ENCODE measurements at regions not wholly inside any gene's neighbourhood (a gene's known extent, or its start where the extent isn't known, plus 50 kb on each side); places are given as distances from the start of the nearest gene placed in this dataset.

DNA sequence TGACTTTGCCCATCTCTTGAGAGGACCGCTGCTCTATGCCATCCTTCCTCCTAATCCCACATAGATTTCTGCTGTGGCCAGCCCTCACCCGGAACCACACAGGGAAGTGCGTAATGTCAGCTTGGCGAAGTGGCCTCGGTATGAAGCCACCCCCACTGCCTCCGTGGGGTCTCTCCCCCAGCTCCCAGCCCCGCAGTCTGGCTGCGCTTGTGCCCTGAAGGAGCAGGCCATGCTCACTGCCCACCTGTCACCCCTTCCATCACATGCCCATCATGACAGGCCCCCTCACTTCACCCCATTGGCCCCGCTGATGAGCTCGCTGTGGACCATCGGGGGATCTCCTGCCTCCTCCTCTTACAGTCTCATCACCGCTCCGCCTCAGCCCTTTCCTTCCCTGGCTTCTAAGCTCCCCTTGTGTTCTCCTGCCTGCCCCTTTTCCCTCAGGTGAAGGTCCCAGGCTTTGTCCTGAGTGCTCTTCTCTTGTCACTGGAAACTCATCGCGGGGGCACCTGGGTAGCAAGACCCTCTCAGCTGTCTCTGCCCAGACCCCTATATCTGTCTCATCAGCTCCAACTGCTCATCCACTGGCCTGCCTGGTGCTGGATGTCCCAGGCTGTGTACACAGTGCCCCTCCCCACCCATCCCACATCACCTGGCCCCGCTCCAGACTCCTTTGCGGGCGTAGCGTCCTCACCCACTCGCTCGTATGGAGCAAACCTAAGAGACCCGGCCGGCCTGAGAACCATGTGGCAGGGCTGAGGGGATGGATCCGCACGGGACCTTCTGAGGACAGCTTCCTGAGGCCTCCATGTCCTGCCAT is 81.7 kb downstream of the GLI2 start:
- no peak for DNase-seq (ENCODE audit: low read depth)
- no peak for TF ChIP-seq CTCF (IDR thresholded peaks at IDR 0.05; ENCODE audit: insufficient read depth, low read depth, low read length, missing control alignments)
- no peak overlapping the region for H3K4me3 ChIP-seq (ENCODE audit: low read depth, low read length)

DNA sequence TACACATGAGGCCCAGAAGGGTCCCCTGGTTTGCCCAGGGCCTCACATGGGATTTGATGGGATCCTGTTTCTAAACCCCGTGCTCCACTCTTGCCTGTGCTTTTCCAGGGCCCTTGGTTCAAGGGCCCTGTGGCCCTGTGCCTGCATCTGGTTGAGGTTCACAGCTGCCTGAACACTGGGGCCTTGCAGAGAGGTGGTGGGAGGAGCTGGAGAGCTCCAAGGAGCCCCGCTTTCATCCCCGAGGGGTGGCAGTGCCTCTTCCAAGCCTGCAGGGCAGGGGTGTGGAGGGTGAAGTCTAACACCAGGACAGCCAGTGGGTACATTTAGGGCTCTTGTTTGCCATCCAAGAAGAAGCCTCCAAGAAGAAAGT is 82.3 kb downstream of the GLI2 start:
- no peak for DNase-seq (ENCODE audit: low read depth)
- no peak for TF ChIP-seq CTCF (IDR thresholded peaks at IDR 0.05; ENCODE audit: insufficient read depth, low read depth, low read length, missing control alignments)
- H3K4me3 ChIP-seq (ENCODE audit: low read depth, low read length): no peak overlapping the region

GRCh38 chr2:120818441-120818920 is 82.8 kb downstream of the GLI2 start:
- no peak for DNase-seq (ENCODE audit: low read depth)
- no peak for TF ChIP-seq CTCF (IDR thresholded peaks at IDR 0.05; ENCODE audit: insufficient read depth, low read depth, low read length, missing control alignments)
- H3K4me3 ChIP-seq (ENCODE audit: low read depth, low read length): no peak overlapping the region

- no peak overlapping the region for H3K4me3 ChIP-seq (ENCODE audit: low read depth, low read length)
- no peak for DNase-seq (ENCODE audit: low read depth)
- TF ChIP-seq CTCF (IDR thresholded peaks at IDR 0.05; ENCODE audit: insufficient read depth, low read depth, low read length, missing control alignments): no peak
These were observed 84.1 kb downstream of the GLI2 start for GRCh38 chr2:120819720-120820210.

DNA sequence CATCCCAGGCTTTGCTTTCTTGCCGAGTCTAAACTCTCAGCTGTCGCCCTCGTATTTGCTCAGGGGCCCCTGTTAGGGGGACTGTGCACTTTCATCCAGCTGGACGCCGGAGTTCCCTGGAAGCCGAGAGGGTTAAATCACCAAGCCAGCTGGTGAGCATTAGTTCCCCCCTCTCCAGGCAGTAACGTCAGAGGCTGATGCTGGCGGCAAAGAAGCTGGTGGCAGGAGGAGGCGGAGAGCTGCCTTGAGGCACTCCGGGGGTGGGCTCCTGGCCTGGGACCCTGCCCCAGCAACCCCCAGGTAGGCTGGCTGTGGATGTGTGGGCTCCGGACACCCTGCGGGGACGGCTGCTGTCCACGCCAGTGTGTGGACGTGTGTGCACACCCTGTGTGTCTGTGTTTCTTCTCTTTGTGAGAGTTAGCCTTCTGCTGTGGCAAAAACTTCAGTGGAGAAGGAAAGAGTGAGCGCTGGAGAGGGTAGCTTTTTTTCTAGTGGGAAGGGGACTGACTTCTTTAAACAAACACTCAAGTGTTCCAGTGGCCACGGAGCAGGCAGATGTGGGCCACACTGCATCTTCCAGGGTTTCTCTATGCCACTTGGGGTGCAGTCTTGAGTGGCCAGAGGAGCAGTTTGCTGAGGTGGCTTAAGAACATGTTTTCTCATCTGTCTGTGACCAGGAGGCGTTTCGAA is 84.7 kb downstream of the GLI2 start:
- TF ChIP-seq CTCF (IDR thresholded peaks at IDR 0.05; ENCODE audit: insufficient read depth, low read depth, low read length, missing control alignments): no peak
- no peak overlapping the region for H3K4me3 ChIP-seq (ENCODE audit: low read depth, low read length)
- DNase-seq (ENCODE audit: low read depth): no peak

DNA sequence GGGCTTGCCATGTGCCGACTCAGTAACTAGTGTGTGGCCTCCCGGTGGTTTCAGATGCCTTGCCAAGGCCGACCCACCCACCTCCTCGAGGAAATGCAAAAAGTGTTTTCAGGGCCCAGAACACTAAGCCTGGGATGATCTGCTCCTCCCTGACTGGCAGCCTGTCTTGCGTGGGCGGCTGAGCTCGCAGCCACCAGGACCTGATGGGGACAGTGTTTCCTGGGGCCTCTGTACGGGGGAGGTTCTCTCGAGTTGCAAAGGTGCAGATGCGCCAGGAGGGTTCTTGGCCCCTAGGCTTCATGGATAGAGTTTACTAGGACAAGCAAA is 85.2 kb downstream of the GLI2 start:
- DNase-seq (ENCODE audit: low read depth): peak; percentile 6
- TF ChIP-seq CTCF (IDR thresholded peaks at IDR 0.05; ENCODE audit: insufficient read depth, low read depth, low read length, missing control alignments): no peak
- no peak overlapping the region for H3K4me3 ChIP-seq (ENCODE audit: low read depth, low read length)
